PC-3 (cell line): ENCODE measurements at regions not wholly inside any gene's neighbourhood (a gene's known extent, or its start where the extent isn't known, plus 50 kb on each side); places are given as distances from the start of the nearest gene placed in this dataset.

Experiments
- CTCF ChIP-seq: fragments of 300-600 bp; sonication (generic); conservative IDR thresholded peaks from 2 replicates; pipeline ENCODE4 v1.5.1; 2017; ENCODE audit warnings: antibody characterized with exemption, low read depth, mild to moderate bottlenecking, low read length
- EZH2 ChIP-seq: fragments of 300-600 bp; sonication (generic); IDR thresholded peaks from one replicate; pipeline ENCODE4 v1.6.1; 2017; ENCODE audit warnings: antibody characterized with exemption, mild to moderate bottlenecking, low read length; ENCODE audit not compliant: unreplicated experiment

- TF ChIP-seq EZH2 (no peak), CTCF (no peak)
Observed at GRCh38 chr22:34805771-34806170, 260.2 kb upstream of the ISX start.
